Hepatic stellate cell (primary cell): ENCODE measurements at regions not wholly inside any gene's neighbourhood (a gene's known extent, or its start where the extent isn't known, plus 50 kb on each side); places are given as distances from the start of the nearest gene placed in this dataset.
"Not testable (repeated sequence)": the region's sequence is repeated elsewhere in the genome, so short reads cannot be mapped to it uniquely, and the experiment has no call there.

Source experiments
- DNase-seq: peaks from one replicate; pipeline ENCODE4 v3.0.0; 2011; ENCODE audit warnings: low spot score

DNA sequence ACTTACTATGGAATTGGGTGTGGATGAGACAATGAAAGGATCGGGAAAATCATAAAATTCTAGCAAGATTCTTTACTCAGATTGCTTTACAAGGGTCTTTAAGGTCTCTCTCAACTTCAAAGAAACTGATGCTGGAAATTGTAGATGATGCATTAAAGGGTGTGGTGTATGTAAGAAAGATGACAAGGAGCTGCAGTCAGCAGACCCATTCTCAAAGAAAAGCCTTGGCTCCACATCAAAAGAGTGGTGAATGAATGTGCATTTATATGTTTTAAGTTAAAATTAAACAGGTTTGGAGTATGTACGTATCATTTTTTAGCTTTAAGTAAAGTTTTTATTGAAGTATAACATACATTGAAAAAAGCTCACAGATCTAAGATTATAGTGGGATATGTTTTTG, 194.5 kb downstream of the C12orf75 start:
- DNase-seq: no peak

DNA sequence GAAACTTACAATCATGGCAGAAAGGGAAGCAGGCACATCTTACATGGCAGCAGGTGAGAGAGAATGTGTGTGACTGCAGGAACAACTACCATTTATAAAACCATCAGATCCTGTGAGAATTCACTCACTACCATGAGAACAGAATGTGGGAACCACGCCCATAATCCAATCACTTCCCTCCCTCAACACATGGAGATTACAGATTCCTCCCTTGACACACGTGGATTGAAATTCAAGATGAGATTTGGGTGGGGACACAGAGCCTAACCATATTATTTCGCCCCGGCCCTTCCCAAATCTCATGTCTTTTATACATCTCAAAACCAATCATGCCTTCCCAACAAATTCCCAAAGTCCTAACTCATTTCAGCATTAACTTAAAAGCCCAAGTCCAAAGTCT, 203.6 kb downstream of the C12orf75 start:
- DNase-seq: no peak

DNA sequence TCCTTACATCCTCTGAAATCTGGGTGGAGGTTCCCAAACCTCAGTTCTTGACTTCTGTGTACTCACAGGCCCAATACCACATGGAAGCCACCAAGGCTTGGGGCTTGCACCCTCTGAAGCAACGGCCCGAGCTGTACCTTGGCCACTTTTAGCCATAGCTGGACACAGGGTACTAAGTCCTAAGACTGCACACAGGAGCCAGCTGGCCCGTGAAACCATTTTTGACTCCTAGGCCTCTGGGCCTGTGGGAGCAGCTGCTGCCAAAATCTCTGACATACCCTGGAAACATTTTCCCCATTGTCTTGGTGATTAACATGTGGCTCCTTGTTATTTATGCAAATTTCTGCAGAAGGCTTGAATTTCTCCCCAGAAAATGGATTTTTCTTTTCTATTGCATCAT, 204.5 kb downstream of the C12orf75 start:
- not testable (repeated sequence) for DNase-seq

DNA sequence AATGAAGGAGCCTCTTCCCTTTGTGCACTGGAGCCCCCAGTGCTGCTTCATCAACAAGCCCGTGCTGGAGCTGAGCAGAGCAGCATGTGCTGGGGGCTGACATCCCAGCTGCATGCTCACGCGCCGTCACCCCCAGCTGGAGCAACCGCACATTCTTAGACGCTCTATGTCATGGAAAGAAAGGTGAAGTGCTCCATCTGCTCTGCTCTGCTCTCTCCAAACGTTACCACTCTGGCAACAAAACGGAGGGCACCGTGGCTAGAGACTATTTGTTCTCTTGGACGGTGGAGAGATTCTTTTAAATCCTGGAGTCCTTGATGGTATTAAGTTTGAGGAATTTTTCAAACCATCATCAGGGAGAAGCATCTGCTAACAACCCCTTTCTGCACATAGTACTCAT, 208.4 kb downstream of the C12orf75 start:
- no peak for DNase-seq

DNA sequence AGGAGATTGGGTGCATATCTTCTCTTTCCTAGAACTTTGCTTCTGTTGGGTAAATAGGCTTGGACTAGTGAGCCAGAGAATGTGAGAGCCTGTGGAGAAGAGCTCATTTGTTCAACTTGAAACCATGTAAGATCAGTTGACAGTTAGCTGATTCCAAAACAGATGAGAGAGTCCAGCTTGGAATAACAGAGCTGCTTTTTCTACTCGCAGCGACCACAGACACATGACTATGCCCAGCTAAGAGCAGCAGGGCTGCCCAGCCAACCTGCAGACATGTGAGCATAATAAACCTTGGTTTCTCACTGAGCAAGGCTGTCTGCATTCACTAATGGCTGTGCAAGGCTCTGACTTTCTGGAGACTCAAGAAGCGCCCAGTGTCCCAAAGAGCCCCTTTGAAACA, 209.2 kb downstream of the C12orf75 start:
- DNase-seq: no peak

DNA sequence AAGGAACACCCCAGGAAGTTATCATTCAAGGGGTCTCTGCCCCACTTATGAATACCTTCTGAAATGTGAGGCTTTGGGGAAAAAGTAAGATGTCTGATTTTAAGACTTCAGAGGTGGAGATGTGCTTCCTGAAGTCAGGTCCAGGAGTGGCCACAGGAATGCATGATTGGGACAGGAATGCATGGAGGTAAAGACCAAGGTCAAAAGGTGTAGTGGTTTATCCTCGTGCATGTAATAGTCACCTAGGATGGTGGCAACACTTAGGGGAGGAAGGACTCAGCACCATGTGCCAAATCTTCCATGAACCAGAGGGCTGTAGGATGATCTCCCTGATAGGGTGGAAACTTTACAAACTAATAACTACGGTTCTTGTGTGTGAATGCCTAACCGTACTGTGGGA, 217.3 kb downstream of the C12orf75 start:
- DNase-seq: no peak

DNA sequence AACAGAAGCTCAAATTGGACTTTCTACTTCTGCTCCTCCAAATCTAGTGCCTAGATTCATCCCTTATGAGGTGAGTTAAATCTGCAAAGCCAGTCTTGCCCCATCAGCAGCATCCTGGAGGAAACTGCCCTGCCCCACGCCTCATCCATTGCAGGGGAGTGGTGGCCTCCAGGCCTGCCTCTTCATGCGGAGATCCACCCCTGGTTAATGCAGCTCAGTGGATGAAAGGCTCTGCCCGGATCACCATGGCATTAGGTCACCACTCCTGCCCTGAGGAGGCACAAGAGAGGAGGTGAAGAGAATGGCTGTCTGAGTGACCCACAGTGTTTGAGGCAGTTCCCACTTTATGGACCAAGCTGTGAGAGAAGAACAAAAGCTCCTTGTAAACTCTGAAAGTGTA, 218.1 kb downstream of the C12orf75 start:
- no peak for DNase-seq

DNA sequence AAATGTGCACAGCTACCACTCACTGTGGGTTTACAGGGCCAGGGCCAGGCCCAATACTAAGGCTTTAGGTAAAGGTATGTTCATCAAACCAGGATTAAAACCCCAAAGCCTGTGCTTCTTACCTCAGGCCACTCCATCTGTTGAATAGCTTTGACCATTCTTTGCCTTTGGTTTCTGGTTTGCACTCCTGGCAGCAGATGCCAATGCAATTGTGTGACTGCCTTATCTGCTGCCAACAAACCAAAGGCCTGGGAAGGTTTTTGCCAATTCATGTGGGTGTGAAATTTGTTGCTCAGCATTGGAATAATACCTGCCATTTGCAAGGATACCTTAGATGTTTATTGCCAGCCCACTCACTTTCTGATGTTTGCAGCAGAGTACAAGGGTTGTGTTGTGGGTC, 221.6 kb downstream of the C12orf75 start:
- no peak for DNase-seq

DNA sequence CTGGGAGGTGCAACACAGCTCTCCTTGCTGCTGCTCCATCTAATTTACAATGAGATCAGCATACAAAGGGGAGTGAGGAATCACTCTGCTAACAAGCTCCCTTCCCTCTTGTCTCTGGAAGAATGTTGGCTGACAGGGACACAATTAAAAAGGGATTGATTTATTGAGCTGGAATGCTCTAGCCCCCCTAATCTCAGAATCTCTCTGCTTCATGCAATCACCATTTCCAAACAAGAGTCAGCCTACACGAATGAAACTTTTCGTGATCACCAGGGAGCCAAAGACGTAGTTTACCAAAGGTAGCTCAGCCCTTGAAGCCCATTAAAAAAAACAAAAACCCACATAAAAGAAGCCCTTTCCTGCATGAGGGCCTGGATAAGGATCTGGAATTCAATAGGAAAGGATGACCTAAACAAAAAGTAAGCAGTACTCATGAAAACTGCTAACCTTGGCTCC, 223.8 kb downstream of the C12orf75 start:
- DNase-seq: no peak

DNA sequence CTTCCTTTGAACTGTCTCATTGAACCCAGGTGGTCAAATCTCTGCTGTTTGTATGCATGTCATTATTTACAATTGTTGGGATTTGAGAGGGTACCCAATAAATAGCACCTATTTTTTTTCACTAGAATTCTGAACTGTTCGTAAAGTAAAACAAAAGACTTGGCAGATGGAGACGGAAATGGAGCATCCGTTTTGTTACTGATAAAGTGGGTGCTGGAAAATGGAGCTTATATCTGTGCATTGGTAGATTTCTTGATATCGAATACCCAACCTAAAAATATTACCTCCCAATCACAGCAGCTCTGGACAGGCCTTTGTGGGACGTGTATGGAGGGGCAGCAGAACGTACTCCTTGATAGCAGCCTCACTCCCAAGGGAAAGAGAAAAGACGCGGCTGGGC, 224.4 kb downstream of the C12orf75 start:
- DNase-seq: no peak

DNA sequence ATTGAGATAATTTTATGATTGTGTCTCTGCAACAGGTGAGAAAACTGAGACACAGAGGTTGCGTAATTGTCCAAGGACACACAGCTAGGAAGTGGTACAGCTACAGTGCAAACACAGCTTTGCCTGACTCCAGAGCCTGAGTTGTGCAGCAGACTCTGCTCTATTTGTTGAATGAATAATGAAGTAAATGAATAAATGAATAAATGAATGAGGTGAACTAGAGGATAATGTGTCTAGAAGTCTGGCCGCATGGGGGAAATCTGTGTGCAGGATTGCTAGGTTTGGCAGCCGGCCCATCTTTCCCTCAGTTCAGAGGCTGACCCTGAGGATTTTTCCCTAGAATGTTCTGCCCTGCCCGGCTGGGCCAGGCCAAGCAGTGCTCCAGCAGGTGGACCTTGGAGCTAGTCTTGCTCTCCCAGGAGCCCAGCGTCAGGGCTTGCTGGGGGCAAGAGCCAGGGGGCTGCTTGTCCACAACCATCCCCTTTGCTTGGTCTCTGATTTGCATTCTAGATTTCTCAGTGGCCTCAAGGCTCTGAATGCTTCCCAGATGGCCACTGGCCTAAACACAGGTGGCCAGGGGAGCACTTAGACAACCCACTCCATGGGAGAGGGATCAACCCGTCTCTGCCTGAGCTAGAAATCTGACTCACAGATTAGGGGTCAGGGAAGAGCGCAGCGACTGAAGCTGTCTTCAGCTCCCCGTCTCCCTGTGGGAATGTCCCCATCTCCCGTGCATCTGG, 225.2 kb downstream of the C12orf75 start:
- no peak for DNase-seq

DNA sequence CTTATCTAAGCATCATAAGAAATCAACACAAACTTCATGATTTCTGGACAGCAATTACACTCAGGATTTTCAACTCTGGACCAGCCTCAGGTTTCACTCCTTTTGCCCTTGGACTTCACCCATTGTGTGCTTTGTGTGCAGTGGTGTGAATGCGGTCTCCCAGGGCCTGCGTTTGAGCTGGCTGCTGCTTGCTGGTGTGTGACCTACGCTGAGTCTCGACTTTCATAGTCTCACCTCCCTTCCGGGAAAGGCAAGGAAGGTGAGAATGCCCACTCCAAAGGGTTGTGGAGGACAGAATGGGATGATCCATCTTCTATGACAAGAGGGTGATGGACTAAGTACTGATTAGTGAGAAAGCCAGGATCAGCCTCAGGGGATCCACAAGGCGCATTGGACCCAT, 228.8 kb downstream of the C12orf75 start:
- DNase-seq: no peak

DNA sequence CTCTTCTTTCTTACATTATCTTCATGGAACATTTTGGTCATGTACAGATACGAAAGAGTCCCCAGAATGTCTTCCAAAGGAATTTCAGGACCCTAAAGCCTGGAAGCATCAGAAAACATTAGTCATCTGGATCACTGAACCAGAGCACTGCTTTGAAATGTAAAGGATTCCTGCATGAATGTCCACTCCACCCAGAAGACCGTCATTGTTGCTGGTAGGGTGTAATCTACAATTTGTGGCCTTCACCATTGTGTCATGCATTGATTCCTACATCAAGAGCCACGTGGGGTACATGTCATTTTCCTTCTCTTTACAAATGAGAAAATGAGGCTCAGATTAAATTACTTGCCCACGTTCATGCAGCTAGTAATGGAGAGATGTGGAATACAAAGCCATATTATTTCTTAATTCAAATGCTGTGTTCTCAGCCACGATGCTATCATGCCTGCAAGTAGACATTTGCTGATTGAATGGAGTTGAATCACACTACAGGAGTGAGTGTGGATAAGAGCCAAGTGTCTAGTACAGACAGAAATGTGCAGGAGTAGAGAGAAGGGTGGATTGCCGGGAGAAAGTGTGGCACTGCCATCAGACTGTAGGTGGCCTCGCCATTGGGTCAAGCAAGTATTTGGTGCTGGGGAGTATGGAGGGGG, 231.2 kb downstream of the C12orf75 start:
- no peak for DNase-seq

DNA sequence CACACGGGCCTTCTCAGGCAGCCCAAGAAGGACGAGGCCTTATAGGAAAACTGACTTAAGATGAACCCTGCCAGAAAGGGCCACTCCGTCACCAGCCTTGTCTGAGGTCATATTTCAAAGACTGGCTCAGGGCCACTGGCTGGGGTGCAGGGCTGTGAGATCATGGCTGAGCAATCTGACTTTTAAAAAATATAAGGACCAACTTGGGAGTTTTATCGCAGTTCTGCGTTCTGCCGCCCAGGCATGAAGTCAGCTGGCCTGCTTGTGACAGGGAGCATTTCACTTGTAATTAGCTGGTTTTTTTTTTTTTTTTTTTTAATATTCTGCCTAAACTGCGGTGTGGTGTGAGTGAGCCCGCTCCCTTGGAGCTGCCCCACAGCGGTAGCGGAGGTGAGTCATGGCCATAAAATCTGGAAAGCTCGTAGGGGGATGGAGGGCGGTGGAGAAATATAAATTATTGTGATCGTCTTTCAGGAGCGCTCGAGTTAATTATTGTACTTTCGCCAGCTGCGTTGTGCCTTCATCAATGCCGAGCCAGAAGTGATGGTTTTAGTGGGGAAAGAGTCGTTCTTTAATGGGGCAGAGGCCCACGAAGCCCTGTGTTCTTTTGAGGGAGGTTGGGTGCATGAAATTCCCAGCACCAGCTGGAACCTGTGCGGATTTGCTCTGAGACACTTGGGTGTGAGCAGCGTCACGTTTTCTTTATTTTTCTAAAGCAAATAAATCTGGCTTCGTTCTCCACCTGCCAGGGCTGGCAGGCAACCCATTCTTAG, 231.9 kb downstream of the C12orf75 start:
- no peak for DNase-seq

DNA sequence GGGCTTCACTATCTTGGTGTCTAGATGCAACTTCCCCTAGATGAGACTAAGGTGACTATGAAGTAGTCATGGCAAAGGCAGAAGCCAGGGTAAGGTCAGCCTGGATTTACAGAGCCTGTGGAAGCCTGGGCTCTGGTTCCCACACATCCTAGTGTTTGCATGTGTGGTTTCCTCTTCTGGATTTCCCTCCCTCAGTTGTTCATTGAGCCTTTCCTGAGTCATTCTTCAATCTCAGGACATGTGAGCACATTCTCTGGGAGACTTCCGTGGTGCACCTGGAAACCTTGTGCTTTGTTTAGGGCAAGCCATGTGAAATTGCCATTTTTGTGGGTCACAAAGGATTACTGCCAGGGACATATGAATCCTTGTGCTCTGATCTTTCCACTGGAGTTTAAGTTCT, 236.6 kb downstream of the C12orf75 start:
- DNase-seq: no peak

DNA sequence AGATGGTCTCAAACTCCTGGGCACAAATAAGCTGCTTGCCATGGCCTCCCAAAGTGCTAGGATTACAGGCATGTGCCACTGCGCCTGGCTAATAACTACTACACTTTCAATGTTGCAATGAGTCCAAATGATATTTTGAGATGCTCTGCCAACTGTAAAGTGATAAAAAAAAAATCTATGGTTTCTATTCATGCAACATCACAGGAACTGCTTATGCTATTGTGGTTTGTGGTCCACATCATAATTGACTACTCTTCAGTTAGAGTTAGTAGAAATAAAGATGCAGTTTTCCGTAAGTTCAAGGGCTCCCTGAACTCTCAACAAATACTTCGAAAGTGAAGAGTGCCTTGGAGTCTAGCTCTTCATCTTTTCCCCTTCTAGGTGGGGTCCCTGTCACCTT, 239.4 kb downstream of the C12orf75 start:
- no peak for DNase-seq

DNA sequence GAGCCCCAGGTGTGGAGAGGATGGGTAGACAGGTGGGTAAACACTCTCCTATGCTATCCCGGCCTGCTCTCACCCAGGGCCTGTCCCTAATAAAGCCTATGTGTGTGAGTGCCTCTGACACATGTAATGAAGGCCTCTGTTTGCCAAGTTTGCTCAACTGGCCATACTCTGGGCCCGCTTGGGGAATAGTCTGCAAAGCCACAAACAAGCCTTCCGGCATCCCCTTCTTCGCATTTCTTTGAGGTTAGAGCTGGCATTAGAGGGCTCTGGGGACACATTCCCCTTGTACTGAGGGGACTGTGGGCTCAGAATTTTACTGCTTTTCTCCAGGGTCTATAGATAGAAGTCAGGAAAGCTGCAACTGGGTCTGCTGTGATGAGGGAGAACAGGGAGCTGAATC, 240.5 kb downstream of the C12orf75 start:
- no peak for DNase-seq

DNA sequence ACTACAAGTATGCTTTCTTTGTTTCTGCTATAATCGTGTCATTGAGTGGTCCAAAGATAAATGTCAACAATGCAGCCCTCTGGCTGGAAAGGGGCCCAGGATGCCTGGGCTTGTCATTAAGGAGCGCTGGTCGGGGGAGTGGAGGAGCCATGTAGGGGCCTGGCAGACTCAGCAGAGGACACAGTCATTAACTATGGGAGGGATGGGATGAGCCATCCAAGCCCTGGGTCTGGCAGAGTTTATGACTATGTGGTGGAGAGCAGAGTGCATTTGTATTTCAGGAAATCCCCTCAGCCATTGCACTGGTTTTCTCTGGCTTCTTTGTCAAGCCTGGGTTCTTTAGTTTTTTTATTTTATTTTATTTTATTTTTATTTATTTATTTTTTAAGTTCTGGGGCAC, 243.1 kb downstream of the C12orf75 start:
- no peak for DNase-seq

DNA sequence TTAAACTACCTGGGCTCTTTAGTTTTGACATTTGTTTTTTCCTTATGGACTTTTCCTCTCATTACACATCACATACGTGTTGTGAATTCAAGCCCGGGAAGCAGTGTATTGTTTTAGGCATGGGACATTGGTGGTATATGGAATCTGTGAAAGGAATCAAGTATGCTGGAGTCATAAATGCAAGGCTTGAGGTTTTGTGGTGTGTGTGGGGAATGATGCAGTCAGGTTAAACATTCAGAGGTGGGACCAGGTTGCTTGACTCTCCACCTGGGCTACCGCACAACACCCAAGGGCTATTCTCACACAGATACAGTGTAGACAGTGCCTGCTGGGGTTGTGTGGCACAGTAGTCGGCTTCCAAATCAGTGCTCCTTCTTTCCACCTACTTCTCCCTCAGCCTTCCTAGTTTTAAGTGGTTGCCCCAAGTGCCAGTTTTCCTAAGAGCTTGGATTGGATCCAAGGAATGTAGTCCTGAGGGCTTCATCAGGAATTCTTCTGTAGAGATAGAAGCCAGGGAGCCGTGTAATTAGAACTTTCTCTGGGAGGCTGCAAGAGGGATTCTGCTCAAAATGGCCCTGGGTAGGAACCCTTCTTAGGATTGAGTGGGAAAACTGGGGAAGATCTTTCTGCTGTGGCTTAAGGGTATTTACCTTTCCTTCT, 243.7 kb downstream of the C12orf75 start:
- DNase-seq: no peak

DNA sequence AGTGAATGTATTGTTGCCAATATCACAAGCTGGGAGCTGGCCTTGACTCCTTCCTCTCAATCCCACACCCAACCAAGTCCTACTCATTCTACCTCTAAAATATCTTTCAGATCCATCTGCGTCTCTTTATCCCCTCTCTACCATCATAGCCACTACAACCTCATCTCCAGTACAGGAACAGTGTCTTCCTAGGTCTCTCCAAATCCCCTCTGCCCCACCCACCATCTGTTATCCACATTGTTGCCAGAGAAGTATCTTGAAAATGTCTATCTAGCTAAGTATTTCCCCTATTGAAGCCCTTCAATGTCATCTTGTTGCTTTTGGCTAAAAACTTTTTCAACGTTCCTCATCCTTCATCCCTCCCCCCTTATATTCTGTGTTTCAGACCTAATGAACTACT, 244.7 kb downstream of the C12orf75 start:
- no peak for DNase-seq

DNA sequence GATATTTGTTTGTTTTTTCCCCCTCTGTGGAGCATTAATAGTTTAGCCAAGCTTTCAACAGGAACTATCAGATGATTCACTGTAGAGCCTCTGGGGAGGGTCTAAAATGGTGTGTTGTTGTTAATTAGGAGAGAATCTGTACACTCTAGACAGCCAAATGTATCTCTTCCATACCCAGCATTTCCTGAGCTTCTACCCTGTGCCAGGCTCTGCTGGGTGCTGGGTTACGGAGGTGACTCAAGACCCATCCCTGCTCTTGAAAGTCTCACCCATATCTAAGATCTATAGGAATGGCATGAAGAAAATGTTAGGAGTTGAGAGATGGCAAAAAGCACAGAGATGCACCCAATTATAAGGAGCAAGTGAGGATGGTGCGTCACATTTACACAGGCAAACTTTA, 245.8 kb downstream of the C12orf75 start:
- DNase-seq: no peak

DNA sequence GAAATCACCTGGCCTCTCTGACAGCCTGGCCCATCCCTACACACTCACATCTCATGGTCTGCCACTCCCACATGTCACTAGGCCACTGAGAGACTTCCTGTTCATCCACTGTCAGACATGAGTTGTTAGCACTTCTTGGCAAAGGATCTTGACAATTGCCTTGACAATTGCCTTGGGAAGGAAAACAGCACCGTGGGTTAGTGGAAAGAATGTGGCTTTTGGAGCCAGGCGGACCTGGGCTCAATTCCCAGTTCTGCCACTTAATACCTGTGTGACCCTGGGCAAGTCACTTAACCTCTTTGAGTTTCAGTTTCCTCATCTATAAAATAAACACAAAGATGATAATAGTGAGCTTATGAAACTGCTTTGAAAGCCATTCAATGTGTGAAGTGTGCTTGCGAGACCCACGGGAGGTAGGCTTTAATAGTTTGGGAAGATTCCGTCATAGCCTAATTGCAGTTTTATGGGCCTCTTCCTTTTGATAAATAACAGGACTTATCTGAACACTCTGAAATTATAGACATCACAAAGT, 250.4 kb downstream of the C12orf75 start:
- no peak for DNase-seq
